OCI-LY3 (cell line): ENCODE measurements at regions not wholly inside any gene's neighbourhood (a gene's known extent, or its start where the extent isn't known, plus 50 kb on each side); places are given as distances from the start of the nearest gene placed in this dataset.

Source experiments
- H2AFZ ChIP-seq: fragments of 200-600, 300-600 bp; shearing (Covaris generic); 2 replicates; pipeline ENCODE4 v1.6.0; 2014; ENCODE audit warnings: antibody characterized with exemption, low read depth, low read length
- H3K27ac ChIP-seq: fragments of 200-600, 300-600 bp; sonication (generic); 2 replicates; pipeline ENCODE4 v1.5.1; 2014; ENCODE audit warnings: mild to moderate bottlenecking, low read length, moderate library complexity, mixed read lengths
- H3K27me3 ChIP-seq: fragments of 200-600, 300-600 bp; sonication (generic); 2 replicates; pipeline ENCODE4 v1.6.1; 2014; ENCODE audit warnings: low read depth, low read length, mixed read lengths
- H3K36me3 ChIP-seq: fragments of 200-600, 300-600 bp; sonication (generic); replicated peaks from 2 replicates; pipeline ENCODE3; 2014; ENCODE audit warnings: low read depth, low read length, mixed read lengths
- H3K4me1 ChIP-seq: fragments of 300-600, 200-600 bp; sonication (generic); 2 replicates; pipeline ENCODE4 v1.6.1; 2014; ENCODE audit warnings: low read length, mixed read lengths
- H3K4me2 ChIP-seq: fragments of 200-600, 300-600 bp; sonication (generic); 2 replicates; pipeline ENCODE4 v1.6.1; 2014; ENCODE audit warnings: low read length, mixed read lengths
- H3K4me3 ChIP-seq: fragments of 300-600, 200-600 bp; sonication (generic); 2 replicates; pipeline ENCODE4 v1.5.1; 2014; ENCODE audit warnings: antibody characterized with exemption, mild to moderate bottlenecking, low read length, moderate library complexity
- H3K79me2 ChIP-seq: fragments of 300-600, 200-600 bp; shearing (Covaris generic); 2 replicates; pipeline ENCODE4 v1.6.1; 2014; ENCODE audit warnings: mild to moderate bottlenecking, low read length, mixed read lengths
- H3K9ac ChIP-seq: fragments of 300-600, 200-600 bp; shearing (Covaris generic); 2 replicates; pipeline ENCODE4 v1.6.0; 2014; ENCODE audit warnings: mild to moderate bottlenecking, low read length, moderate library complexity
- H3K9me3 ChIP-seq: fragments of 200-600, 300-600 bp; shearing (Covaris generic); 2 replicates; pipeline ENCODE4 v1.6.1; 2014; ENCODE audit warnings: low read length, mixed read lengths; ENCODE audit not compliant: insufficient read depth
- H4K20me1 ChIP-seq: fragments of 200-600, 300-600 bp; sonication (generic); 2 replicates; pipeline ENCODE4 v1.6.1; 2016; ENCODE audit warnings: low read length, mixed read lengths; ENCODE audit not compliant: insufficient read depth
- EZH2phosphoT487 ChIP-seq: fragments of 200-600 bp; shearing (Covaris generic); IDR thresholded peaks from 2 replicates; pipeline ENCODE4 v1.6.1; 2018; ENCODE audit warnings: antibody characterized with exemption, mixed run types, low read depth
- TF ChIP-seq, protein P1 (sequence below): fragments of 200-600, 300-600 bp; sonication (generic); IDR thresholded peaks from 2 replicates; pipeline ENCODE4 v1.5.1; 2014; ENCODE audit warnings: antibody characterized with exemption, low read length, low read depth

DNA sequence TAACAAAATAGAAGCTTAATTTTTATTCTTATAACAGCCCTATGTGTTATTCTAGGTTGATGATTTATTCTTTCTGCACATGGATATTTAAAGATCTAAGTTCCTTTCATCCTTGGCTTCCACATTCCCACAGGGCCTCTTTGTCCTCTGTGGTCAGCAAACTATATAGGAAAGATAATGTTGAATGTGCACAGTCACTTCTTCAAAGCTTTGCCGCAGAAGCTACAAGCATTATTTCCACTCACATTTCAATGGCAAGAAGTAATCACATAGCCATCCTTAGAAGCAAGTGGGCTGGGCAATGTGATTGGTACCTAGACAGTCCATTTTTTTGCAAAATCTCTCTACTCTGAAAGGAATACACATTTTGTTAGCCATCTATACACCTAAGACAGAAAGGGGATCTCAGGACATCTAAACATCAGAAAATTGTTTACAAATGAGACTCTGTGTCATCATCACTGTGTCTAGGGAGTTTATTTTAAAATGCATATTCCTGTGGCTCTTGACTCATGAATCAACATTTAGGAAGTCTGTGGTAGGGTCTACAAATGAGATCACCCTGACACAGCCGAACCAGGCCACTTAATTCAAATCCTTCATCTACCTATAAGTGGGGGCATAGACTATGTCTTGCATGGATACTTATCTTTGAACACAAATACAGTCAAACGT lies 1060.5 kb downstream of the XPNPEP1 start:
- no peaks in the 10 kb centered on the region for H3K9me3 ChIP-seq
- no peak overlapping the region for H3K4me3 ChIP-seq
- H3K4me2 ChIP-seq = no peak overlapping the region
- no peak overlapping the region for H2AFZ ChIP-seq
- no peaks in the 10 kb centered on the region for H3K27me3 ChIP-seq
- H3K9ac ChIP-seq = no peak overlapping the region
- no peaks in the 10 kb centered on the region for H3K79me2 ChIP-seq
- TF ChIP-seq, protein P1, sequence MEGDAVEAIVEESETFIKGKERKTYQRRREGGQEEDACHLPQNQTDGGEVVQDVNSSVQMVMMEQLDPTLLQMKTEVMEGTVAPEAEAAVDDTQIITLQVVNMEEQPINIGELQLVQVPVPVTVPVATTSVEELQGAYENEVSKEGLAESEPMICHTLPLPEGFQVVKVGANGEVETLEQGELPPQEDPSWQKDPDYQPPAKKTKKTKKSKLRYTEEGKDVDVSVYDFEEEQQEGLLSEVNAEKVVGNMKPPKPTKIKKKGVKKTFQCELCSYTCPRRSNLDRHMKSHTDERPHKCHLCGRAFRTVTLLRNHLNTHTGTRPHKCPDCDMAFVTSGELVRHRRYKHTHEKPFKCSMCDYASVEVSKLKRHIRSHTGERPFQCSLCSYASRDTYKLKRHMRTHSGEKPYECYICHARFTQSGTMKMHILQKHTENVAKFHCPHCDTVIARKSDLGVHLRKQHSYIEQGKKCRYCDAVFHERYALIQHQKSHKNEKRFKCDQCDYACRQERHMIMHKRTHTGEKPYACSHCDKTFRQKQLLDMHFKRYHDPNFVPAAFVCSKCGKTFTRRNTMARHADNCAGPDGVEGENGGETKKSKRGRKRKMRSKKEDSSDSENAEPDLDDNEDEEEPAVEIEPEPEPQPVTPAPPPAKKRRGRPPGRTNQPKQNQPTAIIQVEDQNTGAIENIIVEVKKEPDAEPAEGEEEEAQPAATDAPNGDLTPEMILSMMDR = no peak
- TF ChIP-seq EZH2phosphoT487 = no peak
- H4K20me1 ChIP-seq = no peaks in the 10 kb centered on the region
- H3K36me3 ChIP-seq = peaks cover 4% of the 10 kb centered on the region
- no peak overlapping the region for H3K27ac ChIP-seq
- H3K4me1 ChIP-seq = peaks cover 6% of the 10 kb centered on the region; the same call in 1 of the 2 replicates

DNA sequence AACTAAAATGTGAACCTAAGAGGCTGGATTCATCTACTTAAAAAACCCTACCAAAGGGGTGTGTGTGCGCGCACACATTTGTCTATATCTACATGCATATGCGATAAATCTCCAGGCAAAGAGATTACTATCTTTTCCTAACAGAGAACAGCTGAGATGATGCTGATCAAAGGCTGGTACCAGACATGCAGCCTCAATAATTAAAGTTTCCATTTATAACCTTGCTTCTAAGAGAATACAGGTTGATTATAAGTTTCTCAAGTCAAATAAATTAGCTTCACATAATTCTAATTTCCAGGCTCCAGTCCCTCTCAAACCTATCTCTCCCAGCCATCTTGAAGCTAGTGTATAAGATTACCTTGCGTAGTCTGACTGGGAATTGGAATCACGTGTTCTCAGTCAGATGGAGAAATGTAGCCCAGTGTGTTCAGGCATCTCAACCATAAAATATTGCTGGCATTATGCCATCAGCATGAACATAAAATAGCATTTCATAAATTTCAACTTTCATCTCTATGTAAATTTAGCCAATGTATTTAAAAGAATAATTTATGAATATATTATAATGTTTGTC lies 1062.0 kb downstream of the XPNPEP1 start:
- Histone ChIP-seq H3K9ac (no peak overlapping the region), H3K27ac (no peak overlapping the region), H2AFZ (no peak overlapping the region), H3K4me3 (no peak overlapping the region), H3K27me3 (no peaks in the 10 kb centered on the region), H3K4me2 (no peak overlapping the region), H4K20me1 (no peaks in the 10 kb centered on the region), H3K4me1 (peaks cover 4% of the 10 kb centered on the region; the same call in 1 of the 2 replicates), H3K36me3 (peaks cover 4% of the 10 kb centered on the region), H3K9me3 (no peaks in the 10 kb centered on the region), H3K79me2 (no peaks in the 10 kb centered on the region)
- no peak for TF ChIP-seq EZH2phosphoT487
- TF ChIP-seq, protein P1 = no peak

DNA sequence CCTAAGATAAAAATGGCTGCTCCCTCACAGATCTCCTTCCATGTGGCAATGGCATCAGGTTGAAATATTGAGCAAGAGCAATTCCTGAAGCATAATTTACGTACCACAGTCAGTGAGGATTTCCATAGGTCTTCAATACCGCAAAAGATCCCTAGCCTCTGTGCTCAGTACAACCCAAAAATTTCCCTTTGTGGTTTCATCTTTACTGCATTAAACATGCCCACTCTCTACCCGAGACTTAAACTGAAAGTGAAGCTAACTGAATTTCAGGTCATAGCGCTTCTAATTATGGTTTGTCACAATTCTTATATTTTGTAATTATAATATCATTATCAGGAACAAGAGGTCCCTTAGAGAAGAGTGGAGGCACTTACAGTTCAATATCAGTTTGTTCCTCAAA lies 1071.1 kb downstream of the XPNPEP1 start:
- H3K79me2 ChIP-seq = no peaks in the 10 kb centered on the region; the same call in 1 of the 2 replicates
- H3K27ac ChIP-seq = peak overlapping the region; percentile 94
- peaks cover 67% of the 10 kb centered on the region for H3K4me1 ChIP-seq
- H3K9ac ChIP-seq = peak overlapping the region; percentile 61
- peak overlapping the region; percentile 70 for H3K4me2 ChIP-seq
- H2AFZ ChIP-seq = no peak overlapping the region
- H3K36me3 ChIP-seq = peaks cover 8% of the 10 kb centered on the region
- no peaks in the 10 kb centered on the region for H4K20me1 ChIP-seq
- H3K9me3 ChIP-seq = no peaks in the 10 kb centered on the region
- H3K4me3 ChIP-seq = peak overlapping the region; percentile 60
- no peaks in the 10 kb centered on the region for H3K27me3 ChIP-seq
- TF ChIP-seq, protein P1 = no peak
- no peak for TF ChIP-seq EZH2phosphoT487

DNA sequence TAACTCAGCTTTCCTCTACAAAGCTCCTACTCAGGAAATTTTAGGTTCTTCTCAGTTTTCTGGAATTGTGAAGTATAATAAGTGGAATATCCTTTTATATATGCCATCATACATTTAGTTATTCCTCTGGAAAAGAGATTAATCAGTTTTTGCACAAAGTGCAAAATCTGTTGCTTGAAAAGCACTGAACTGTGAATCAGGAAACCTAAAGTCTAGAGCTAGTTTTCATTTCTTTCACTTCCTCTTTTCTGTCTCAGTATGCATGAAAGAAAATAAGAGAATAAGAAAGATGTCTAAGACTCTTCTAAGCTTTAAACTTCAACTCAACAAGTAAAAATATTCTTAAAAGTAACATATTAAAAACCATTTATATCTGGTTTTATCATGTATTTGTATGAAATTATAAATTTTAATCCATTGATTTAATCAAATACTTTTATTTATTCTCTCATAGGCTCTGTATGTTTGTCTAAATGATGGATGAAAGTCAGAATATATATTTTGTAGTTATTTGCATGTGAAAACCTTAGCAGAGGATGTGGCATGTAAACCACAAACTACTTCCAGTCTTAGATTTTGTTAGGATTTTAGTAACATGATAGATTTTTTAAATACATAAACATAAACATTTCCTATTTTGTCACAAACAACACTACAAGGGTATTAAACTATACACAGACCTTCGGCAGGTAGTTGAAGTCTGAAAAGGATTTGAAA lies 1073.0 kb downstream of the XPNPEP1 start:
- H3K4me2 ChIP-seq = peak overlapping the region; percentile 82
- no peaks in the 10 kb centered on the region for H4K20me1 ChIP-seq
- H2AFZ ChIP-seq = no peak overlapping the region
- H3K9ac ChIP-seq = peak overlapping the region; percentile 64
- H3K27me3 ChIP-seq = no peaks in the 10 kb centered on the region
- peaks cover 62% of the 10 kb centered on the region for H3K4me1 ChIP-seq
- peak overlapping the region; percentile 59 for H3K4me3 ChIP-seq
- H3K27ac ChIP-seq = peak overlapping the region; percentile 94
- peaks cover 11% of the 10 kb centered on the region for H3K36me3 ChIP-seq
- no peak for TF ChIP-seq EZH2phosphoT487
- TF ChIP-seq, protein P1 = no peak
- H3K79me2 ChIP-seq = no peaks in the 10 kb centered on the region; the same call in 1 of the 2 replicates
- no peaks in the 10 kb centered on the region for H3K9me3 ChIP-seq
